ENCODE measurements at regions not wholly inside any gene's neighbourhood (a gene's known extent, or its start where the extent isn't known, plus 50 kb on each side); places are given as distances from the start of the nearest gene placed in this dataset.

DNA sequence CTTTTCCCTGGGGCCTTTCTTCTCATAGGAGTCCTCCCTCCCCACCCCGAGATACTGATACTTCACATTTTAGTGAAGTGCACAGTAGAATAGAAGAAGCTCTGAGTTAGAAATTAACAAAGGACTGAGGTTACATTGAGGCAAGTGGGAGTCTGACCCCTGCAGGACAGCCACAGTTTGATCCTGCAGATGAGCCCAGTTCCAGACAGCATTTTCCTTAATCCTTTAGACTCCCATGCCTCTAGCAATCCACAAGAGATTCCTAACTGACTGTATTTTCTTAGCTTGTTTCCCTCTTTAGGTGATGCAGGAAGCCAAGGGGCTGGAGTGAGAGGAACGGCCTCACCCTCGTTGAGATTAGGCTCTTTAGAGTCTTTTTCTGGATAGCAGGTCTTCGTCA lies 204.0 kb downstream of the CYRIA start:
- H3K18ac ChIP-seq (ENCODE audit: low read depth, low read length): no peak overlapping the region

More for the DNA sequence above, 204.0 kb downstream of the CYRIA start:
- ChIA-PET CTCF (no interaction called here), POLR2A (ENCODE audit: unreplicated experiment) (no interaction called here)
- dilution Hi-C loops (cut with HindIII; ENCODE audit: low sequenced_read_pairs, unreplicated experiment): no loop called here
- Histone ChIP-seq H4K20me1 (ENCODE audit: insufficient read depth, low read length) (no peaks in the 10 kb centered on the region), H3K4me3 (ENCODE audit: insufficient read depth, low read depth, low read length) (no peak overlapping the region), H3K79me1 (ENCODE audit: low read depth in 1 of 2, low read length in 2 of 2) (no peaks in the 10 kb centered on the region), H3K14ac (replicated peaks; ENCODE audit: low read depth, low read length) (no peak overlapping the region), H4K91ac (ENCODE audit: insufficient read depth, low read depth, low read length) (no peak overlapping the region), H3K9me3 (ENCODE audit: control insufficient read depth, insufficient read depth, low read length) (peaks cover 14% of the 10 kb centered on the region), H3K4me2 (ENCODE audit: low read depth, low read length) (no peak overlapping the region), H3K4me1 (ENCODE audit: control insufficient read depth, insufficient read depth, low read length) (no peaks in the 10 kb centered on the region), H2BK5ac (ENCODE audit: low read depth, low read length, poor library complexity, severe bottlenecking) (no peak overlapping the region), H2BK120ac (ENCODE audit: low read depth, low read length) (no peak overlapping the region), H2BK20ac (ENCODE audit: low read depth, low read length) (no peak overlapping the region), H3K23ac (ENCODE audit: low read depth, low read length) (no peak overlapping the region), H2AFZ (replicated peaks; ENCODE audit: low read length, poor library complexity) (no peak overlapping the region), H3K56ac (ENCODE audit: extremely low read depth, insufficient read depth, low read length) (no peak overlapping the region), H4K8ac (ENCODE audit: low read depth in 2 of 2, low read length in 2 of 2) (no peak overlapping the region), H3K27ac (ENCODE audit: insufficient read depth, low read length) (no peak overlapping the region), H2BK15ac (ENCODE audit: low read depth, low read length) (no peak overlapping the region), H3K9me1 (ENCODE audit: insufficient read depth, low read length) (no peaks in the 10 kb centered on the region), H2AK9ac (replicated peaks; ENCODE audit: low read depth, low read length, poor library complexity) (no peak overlapping the region), H3K27me3 (ENCODE audit: control insufficient read depth, insufficient read depth, low read length) (no peaks in the 10 kb centered on the region), H3K36me3 (ENCODE audit: control insufficient read depth, insufficient read depth, low read length) (no peaks in the 10 kb centered on the region), H3K4ac (ENCODE audit: low read depth, low read length) (no peak overlapping the region), H3K9ac (ENCODE audit: low read depth, low read length) (no peak overlapping the region), H2AK5ac (ENCODE audit: low read depth, low read length) (no peak overlapping the region), H4K5ac (ENCODE audit: low read depth, low read length) (no peak overlapping the region)
- intact Hi-C loops (cut with micrococcal nuclease): no loop called here
- TF ChIP-seq POLR2A (IDR thresholded peaks at IDR 0.05; ENCODE audit: low read depth, low read length): no peak
- TF ChIP-seq RCOR1 (IDR thresholded peaks at IDR 0.05; ENCODE audit: insufficient replicate concordance, low read length): no peak
- TF ChIP-seq, protein P1, sequence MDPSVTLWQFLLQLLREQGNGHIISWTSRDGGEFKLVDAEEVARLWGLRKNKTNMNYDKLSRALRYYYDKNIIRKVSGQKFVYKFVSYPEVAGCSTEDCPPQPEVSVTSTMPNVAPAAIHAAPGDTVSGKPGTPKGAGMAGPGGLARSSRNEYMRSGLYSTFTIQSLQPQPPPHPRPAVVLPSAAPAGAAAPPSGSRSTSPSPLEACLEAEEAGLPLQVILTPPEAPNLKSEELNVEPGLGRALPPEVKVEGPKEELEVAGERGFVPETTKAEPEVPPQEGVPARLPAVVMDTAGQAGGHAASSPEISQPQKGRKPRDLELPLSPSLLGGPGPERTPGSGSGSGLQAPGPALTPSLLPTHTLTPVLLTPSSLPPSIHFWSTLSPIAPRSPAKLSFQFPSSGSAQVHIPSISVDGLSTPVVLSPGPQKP (IDR thresholded peaks at IDR 0.05; ENCODE audit: borderline replicate concordance, low read depth, low read length): no peak
- no peak for TF ChIP-seq BHLHE40 (IDR thresholded peaks at IDR 0.05; ENCODE audit: low read depth, low read length)
- TF ChIP-seq, protein P2, sequence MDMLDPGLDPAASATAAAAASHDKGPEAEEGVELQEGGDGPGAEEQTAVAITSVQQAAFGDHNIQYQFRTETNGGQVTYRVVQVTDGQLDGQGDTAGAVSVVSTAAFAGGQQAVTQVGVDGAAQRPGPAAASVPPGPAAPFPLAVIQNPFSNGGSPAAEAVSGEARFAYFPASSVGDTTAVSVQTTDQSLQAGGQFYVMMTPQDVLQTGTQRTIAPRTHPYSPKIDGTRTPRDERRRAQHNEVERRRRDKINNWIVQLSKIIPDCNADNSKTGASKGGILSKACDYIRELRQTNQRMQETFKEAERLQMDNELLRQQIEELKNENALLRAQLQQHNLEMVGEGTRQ (IDR thresholded peaks at IDR 0.05; ENCODE audit: low read depth, low read length): no peak
- no peak for TF ChIP-seq MAZ (IDR thresholded peaks at IDR 0.05; ENCODE audit: borderline replicate concordance, low read depth, low read length)
- no peak for TF ChIP-seq CEBPB (IDR thresholded peaks at IDR 0.05; ENCODE audit: low read depth, low read length)
- no peak for TF ChIP-seq SMC3 (IDR thresholded peaks at IDR 0.05; ENCODE audit: low read depth, low read length)
- TF ChIP-seq MXI1 (IDR thresholded peaks at IDR 0.05; ENCODE audit: borderline replicate concordance, low read depth, low read length): no peak
- TF ChIP-seq MAFK (IDR thresholded peaks at IDR 0.05; ENCODE audit: low read depth, low read length): no peak
- TF ChIP-seq, protein P3, sequence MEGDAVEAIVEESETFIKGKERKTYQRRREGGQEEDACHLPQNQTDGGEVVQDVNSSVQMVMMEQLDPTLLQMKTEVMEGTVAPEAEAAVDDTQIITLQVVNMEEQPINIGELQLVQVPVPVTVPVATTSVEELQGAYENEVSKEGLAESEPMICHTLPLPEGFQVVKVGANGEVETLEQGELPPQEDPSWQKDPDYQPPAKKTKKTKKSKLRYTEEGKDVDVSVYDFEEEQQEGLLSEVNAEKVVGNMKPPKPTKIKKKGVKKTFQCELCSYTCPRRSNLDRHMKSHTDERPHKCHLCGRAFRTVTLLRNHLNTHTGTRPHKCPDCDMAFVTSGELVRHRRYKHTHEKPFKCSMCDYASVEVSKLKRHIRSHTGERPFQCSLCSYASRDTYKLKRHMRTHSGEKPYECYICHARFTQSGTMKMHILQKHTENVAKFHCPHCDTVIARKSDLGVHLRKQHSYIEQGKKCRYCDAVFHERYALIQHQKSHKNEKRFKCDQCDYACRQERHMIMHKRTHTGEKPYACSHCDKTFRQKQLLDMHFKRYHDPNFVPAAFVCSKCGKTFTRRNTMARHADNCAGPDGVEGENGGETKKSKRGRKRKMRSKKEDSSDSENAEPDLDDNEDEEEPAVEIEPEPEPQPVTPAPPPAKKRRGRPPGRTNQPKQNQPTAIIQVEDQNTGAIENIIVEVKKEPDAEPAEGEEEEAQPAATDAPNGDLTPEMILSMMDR (conservative IDR thresholded peaks at IDR 0.05; ENCODE audit: low read depth, low read length): no peak
- TF ChIP-seq RAD21 (IDR thresholded peaks at IDR 0.05; ENCODE audit: low read length): no peak
- TF ChIP-seq FOS (IDR thresholded peaks at IDR 0.05; ENCODE audit: low read depth, low read length): no peak
- DNase-seq: no peak
- WGBS, 2 experiments (ENCODE audit: extremely low coverage in 2 of 2, insufficient read length in 1 of 2): no CpG with 5 or more reads among the region's 4 CpGs
- ATAC-seq (ENCODE audit: low read depth): no peak
- no TSS peak for BruUV-seq (replicated peaks)
- in situ Hi-C loops (cut with MboI; ENCODE audit: low sequenced_read_pairs): no loop called here

Measured in IMR-90 (cell line).